GM23248 (cell line): ENCODE measurements at regions not wholly inside any gene's neighbourhood (a gene's known extent, or its start where the extent isn't known, plus 50 kb on each side); places are given as distances from the start of the nearest gene placed in this dataset.

Experiments used
- EZH2 ChIP-seq: fragments of 200-600 bp; sonication (generic); IDR thresholded peaks from 2 replicates; pipeline ENCODE4 v1.6.1; 2018; ENCODE audit warnings: antibody characterized with exemption, mild to moderate bottlenecking; ENCODE audit not compliant: insufficient read depth, poor library complexity, severe bottlenecking
- EZH2phosphoT487 ChIP-seq: fragments of 200-600 bp; sonication (generic); IDR thresholded peaks from 2 replicates; pipeline ENCODE4 v1.6.1; 2018; ENCODE audit warnings: antibody characterized with exemption, moderate library complexity, mild to moderate bottlenecking, low read depth; ENCODE audit not compliant: insufficient read depth

- TF ChIP-seq EZH2phosphoT487 (no peak), EZH2 (no peak)
Measured at GRCh38 chr3:127365163-127365798, 77.4 kb upstream of the PRR20G start.
